GM23338 (cell line): ENCODE measurements at regions not wholly inside any gene's neighbourhood (a gene's known extent, or its start where the extent isn't known, plus 50 kb on each side); places are given as distances from the start of the nearest gene placed in this dataset.

Experiments used
- CTCF ChIP-seq, 2 experiments: fragments of 200-600 bp in 1 of 2; sonication (generic) in 1 of 2; conservative IDR thresholded peaks; 2 replicates each; pipeline versions ENCODE4 v1.5.1 to v1.6.1; 2016 to 2017; ENCODE audit warnings: antibody characterized with exemption in 2 of 2, low read depth in 2 of 2, mild to moderate bottlenecking in 2 of 2, moderate library complexity in 1 of 2
- ETS1 ChIP-seq: IDR thresholded peaks from 2 replicates; pipeline ENCODE4 v1.6.1; 2016; ENCODE audit warnings: antibody characterized with exemption
- EZH2 ChIP-seq: fragments of 200-600 bp; sonication (generic); IDR thresholded peaks from one replicate; pipeline ENCODE4 v1.8.0; 2017; ENCODE audit warnings: antibody characterized with exemption, mild to moderate bottlenecking, low read depth; ENCODE audit not compliant: unreplicated experiment
- NANOG ChIP-seq: IDR thresholded peaks from 2 replicates; pipeline ENCODE4 v1.6.1; 2016; ENCODE audit warnings: antibody characterized with exemption, borderline replicate concordance
- POLR2AphosphoS5 ChIP-seq: IDR thresholded peaks from 2 replicates; pipeline ENCODE4 v1.6.1; 2016; ENCODE audit warnings: antibody characterized with exemption, low read depth
- TF ChIP-seq, protein P1 (sequence below): IDR thresholded peaks from one replicate; pipeline ENCODE4 v1.6.1; 2018; ENCODE audit warnings: antibody characterized with exemption; ENCODE audit not compliant: unreplicated experiment

GRCh38 chr1:218933513-218933912 lies 240.2 kb upstream of the LYPLAL1 start:
- TF ChIP-seq CTCF (conservative IDR thresholded peaks at IDR 0.05; ENCODE audit: low read depth in 2 of 2) (no peak), EZH2 (no peak), ETS1 (no peak), POLR2AphosphoS5 (no peak), NANOG (no peak)
- TF ChIP-seq, protein P1, sequence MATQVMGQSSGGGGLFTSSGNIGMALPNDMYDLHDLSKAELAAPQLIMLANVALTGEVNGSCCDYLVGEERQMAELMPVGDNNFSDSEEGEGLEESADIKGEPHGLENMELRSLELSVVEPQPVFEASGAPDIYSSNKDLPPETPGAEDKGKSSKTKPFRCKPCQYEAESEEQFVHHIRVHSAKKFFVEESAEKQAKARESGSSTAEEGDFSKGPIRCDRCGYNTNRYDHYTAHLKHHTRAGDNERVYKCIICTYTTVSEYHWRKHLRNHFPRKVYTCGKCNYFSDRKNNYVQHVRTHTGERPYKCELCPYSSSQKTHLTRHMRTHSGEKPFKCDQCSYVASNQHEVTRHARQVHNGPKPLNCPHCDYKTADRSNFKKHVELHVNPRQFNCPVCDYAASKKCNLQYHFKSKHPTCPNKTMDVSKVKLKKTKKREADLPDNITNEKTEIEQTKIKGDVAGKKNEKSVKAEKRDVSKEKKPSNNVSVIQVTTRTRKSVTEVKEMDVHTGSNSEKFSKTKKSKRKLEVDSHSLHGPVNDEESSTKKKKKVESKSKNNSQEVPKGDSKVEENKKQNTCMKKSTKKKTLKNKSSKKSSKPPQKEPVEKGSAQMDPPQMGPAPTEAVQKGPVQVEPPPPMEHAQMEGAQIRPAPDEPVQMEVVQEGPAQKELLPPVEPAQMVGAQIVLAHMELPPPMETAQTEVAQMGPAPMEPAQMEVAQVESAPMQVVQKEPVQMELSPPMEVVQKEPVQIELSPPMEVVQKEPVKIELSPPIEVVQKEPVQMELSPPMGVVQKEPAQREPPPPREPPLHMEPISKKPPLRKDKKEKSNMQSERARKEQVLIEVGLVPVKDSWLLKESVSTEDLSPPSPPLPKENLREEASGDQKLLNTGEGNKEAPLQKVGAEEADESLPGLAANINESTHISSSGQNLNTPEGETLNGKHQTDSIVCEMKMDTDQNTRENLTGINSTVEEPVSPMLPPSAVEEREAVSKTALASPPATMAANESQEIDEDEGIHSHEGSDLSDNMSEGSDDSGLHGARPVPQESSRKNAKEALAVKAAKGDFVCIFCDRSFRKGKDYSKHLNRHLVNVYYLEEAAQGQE, result no peak
